Glutamatergic neuron (in vitro differentiated cells): ENCODE measurements at regions not wholly inside any gene's neighbourhood (a gene's known extent, or its start where the extent isn't known, plus 50 kb on each side); places are given as distances from the start of the nearest gene placed in this dataset.

Experiments
- DNase-seq: peaks from one replicate; pipeline ENCODE4 v3.0.0; 2022
- H3K27ac Mint-ChIP-seq: one replicate; pipeline ENCODE4 v1.8.0; 2020; ENCODE audit warnings: mild to moderate bottlenecking, mixed read lengths, inconsistent platforms; ENCODE audit not compliant: unreplicated experiment
- H3K27me3 Mint-ChIP-seq: one replicate; pipeline ENCODE4 v1.8.0; 2020; ENCODE audit warnings: mild to moderate bottlenecking, moderate library complexity, mixed read lengths, inconsistent platforms; ENCODE audit not compliant: unreplicated experiment
- H3K36me3 Mint-ChIP-seq: one replicate; pipeline ENCODE4 v1.8.0; 2020; ENCODE audit warnings: mild to moderate bottlenecking, mixed read lengths, inconsistent platforms; ENCODE audit not compliant: unreplicated experiment
- H3K4me1 Mint-ChIP-seq: one replicate; pipeline ENCODE4 v1.8.0; 2020; ENCODE audit warnings: mild to moderate bottlenecking, low read depth, mixed read lengths, inconsistent platforms; ENCODE audit not compliant: unreplicated experiment
- H3K4me3 Mint-ChIP-seq: one replicate; pipeline ENCODE4 v1.8.0; 2020; ENCODE audit warnings: mild to moderate bottlenecking, mixed read lengths, inconsistent platforms; ENCODE audit not compliant: unreplicated experiment
- H3K9me3 Mint-ChIP-seq: one replicate; pipeline ENCODE4 v1.8.0; 2020; ENCODE audit warnings: mild to moderate bottlenecking, moderate library complexity, mixed read lengths, inconsistent platforms; ENCODE audit not compliant: unreplicated experiment
- TF ChIP-seq, protein P1 (sequence below): fragments of 200-600 bp; sonication (generic); IDR thresholded peaks from one replicate; pipeline ENCODE4 v1.5.0; 2021; ENCODE audit not compliant: partially characterized antibody, unreplicated experiment

DNA sequence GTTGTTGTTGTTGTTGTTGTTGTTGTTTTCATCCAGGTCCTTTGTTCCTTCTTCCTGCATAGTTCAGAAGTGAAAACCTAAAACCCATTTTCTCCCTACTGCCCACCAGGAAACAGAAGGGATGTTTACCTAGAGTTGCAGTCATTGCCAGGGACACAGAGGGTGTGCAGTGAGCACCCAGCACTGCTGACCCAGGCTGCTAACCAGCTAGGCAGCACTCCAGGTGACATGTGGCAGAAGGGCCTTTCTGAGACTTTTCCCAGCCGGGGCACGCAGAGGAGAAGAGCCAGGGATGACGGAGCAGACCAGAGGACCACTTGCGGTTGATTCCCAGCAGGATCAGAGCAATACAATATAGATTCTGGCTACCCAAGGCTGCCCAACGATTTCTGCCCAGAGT is 286.3 kb downstream of the BCL11A start:
- no peaks in the 10 kb centered on the region for H3K27me3 Mint-ChIP-seq
- H3K27ac Mint-ChIP-seq: no peak overlapping the region
- peaks cover 5% of the 10 kb centered on the region for H3K36me3 Mint-ChIP-seq

DNA sequence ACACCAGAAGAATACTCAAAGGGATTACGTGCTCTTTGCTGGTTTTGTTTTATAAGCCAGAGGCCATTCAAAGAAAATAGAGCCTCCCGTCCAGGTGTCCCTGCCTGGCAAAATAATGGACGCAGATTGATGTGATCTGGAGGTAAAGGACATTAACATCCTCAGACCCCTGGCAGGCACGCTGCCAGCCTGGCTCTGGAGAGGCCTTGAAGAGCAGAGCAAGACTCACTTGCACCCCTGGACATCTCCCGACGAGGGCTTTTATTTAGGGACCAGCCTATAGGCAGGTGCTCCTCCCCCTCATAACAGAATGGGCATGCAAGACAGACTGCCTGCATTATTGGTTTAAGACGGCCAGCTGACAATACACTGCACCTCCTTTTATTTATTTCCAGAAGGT is 291.3 kb downstream of the BCL11A start:
- Mint-ChIP-seq H3K27me3 (no peaks in the 10 kb centered on the region), H3K36me3 (peaks cover 5% of the 10 kb centered on the region), H3K27ac (no peak overlapping the region), H3K4me1 (no peaks in the 10 kb centered on the region), H3K4me3 (no peak overlapping the region), H3K9me3 (peaks cover 2% of the 10 kb centered on the region)
- no peak for DNase-seq
- TF ChIP-seq, protein P1, sequence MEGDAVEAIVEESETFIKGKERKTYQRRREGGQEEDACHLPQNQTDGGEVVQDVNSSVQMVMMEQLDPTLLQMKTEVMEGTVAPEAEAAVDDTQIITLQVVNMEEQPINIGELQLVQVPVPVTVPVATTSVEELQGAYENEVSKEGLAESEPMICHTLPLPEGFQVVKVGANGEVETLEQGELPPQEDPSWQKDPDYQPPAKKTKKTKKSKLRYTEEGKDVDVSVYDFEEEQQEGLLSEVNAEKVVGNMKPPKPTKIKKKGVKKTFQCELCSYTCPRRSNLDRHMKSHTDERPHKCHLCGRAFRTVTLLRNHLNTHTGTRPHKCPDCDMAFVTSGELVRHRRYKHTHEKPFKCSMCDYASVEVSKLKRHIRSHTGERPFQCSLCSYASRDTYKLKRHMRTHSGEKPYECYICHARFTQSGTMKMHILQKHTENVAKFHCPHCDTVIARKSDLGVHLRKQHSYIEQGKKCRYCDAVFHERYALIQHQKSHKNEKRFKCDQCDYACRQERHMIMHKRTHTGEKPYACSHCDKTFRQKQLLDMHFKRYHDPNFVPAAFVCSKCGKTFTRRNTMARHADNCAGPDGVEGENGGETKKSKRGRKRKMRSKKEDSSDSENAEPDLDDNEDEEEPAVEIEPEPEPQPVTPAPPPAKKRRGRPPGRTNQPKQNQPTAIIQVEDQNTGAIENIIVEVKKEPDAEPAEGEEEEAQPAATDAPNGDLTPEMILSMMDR: no peak

More for the DNA sequence above, 286.3 kb downstream of the BCL11A start:
- peaks cover 2% of the 10 kb centered on the region for H3K9me3 Mint-ChIP-seq
- H3K4me3 Mint-ChIP-seq: no peak overlapping the region
- no peak for DNase-seq
- TF ChIP-seq, protein P1: no peak
- H3K4me1 Mint-ChIP-seq: no peaks in the 10 kb centered on the region

DNA sequence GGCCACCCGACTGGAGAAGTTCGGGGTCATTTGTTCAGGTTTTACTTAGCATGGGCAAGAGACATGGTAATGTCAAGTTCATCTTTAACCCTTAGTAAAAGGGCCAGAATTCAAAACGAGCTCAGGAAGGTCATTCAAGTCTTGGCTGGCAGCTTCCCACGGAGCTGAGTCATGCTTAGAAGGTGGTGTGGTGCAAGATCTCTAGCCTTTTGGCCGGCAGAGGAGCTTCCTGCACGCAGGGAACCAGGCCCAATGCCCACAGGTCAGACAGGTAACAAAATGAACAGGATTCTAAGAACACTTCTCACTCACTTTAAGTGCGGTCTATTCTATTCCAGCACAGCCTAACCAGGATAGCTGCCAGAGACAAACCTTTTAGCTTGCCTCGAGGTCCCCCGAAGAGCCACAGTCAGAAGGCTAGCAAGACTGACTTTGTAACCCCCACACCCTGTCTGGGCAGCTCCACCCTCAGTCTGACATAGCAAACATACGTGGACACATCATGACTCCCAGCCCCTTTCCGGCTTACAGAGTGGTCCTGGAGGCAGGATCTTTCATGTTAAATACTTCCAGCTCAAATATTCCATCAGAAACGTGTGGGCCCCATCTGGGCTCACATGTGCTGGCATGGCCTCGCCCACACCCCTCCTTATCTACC is 292.7 kb downstream of the BCL11A start:
- TF ChIP-seq, protein P1: no peak
- Mint-ChIP-seq H3K9me3 (peaks cover 2% of the 10 kb centered on the region), H3K27ac (no peak overlapping the region), H3K4me1 (no peaks in the 10 kb centered on the region), H3K27me3 (no peaks in the 10 kb centered on the region), H3K4me3 (no peak overlapping the region), H3K36me3 (peaks cover 5% of the 10 kb centered on the region)
- no peak for DNase-seq

DNA sequence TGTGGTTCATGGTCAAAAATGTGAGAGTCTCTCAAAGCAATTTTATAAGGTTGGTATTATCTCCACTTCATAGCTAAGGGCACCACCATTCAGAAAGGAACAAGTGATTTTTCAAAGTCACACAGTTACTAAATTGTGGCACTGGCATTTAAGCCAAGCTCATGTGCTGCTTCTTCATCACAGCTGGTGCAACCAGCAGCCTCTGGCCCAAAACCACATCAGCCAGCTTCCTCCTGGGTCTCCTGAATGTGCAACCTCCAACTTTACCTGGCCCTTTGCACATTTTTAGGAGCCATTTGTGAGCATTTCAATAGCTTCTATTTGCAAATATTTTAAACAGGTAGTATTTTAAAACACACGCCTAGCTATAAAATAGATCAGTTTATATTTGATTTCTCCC is 293.7 kb downstream of the BCL11A start:
- DNase-seq: no peak
- Mint-ChIP-seq H3K4me3 (no peak overlapping the region), H3K4me1 (no peaks in the 10 kb centered on the region), H3K36me3 (peaks cover 5% of the 10 kb centered on the region), H3K9me3 (peaks cover 2% of the 10 kb centered on the region), H3K27ac (no peak overlapping the region), H3K27me3 (no peaks in the 10 kb centered on the region)
- TF ChIP-seq, protein P1: no peak

DNA sequence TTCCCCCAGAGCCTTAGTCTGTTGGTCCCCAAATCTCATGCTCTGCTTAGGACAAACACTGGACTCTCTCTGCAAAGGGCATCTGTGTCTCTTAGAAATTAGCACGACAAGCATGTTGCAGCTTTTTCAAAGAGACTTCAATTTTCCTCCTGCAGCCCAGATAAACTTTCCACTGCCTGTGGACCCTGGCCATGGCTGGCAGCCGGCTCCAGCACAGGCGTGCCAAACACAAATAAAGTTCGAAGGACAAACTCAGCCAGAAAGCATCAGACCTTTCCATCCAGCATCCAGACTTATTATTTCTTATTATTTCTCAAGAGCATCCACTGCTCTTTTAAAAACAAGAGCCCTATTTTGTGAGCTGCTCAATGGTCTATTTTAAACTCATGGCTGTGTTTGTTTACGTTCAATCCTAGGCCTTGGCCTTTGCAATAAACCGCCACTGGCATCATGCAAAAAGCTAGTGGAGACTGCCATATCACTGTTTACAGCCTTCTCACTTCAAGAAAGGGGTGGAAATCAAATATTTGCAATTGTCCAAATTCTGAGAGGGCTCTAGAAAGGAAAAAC is 300.8 kb downstream of the BCL11A start:
- Mint-ChIP-seq H3K27ac (no peak overlapping the region), H3K27me3 (no peaks in the 10 kb centered on the region), H3K4me1 (no peaks in the 10 kb centered on the region), H3K4me3 (no peak overlapping the region), H3K36me3 (no peaks in the 10 kb centered on the region), H3K9me3 (no peaks in the 10 kb centered on the region)
- TF ChIP-seq, protein P1: no peak
- DNase-seq: no peak
